ENCODE measurements at regions not wholly inside any gene's neighbourhood (a gene's known extent, or its start where the extent isn't known, plus 50 kb on each side); places are given as distances from the start of the nearest gene placed in this dataset.

GRCh38 chr15:47427463-47427862, 289.8 kb upstream of the SEMA6D start:
- FAIRE-seq (no peak), DNase-seq (ENCODE audit: low spot score) (no peak)

DNA sequence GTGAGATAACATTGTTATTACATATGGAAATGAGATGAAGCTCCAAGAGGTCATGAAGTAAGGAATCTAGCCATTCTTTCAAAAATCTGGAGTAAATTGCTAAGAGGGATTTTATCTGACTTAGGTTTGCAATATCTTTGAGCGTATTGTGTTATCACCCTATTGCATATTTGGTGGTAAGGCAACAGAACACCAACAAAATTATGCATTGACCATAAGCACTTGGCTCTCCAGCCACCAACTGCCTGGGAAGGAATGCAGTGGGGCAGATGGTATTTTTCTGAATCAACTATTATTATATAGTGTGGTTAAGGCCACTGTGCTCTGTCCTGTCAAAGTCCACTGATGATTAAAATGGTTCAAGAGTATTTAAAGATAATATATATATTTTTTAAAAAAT, 287.9 kb upstream of the SEMA6D start:
- FAIRE-seq (no peak), DNase-seq (ENCODE audit: low spot score) (no peak)

- FAIRE-seq (no peak), DNase-seq (ENCODE audit: low spot score) (no peak)
Observed at GRCh38 chr15:47431501-47431900, 285.8 kb upstream of the SEMA6D start.

- FAIRE-seq (no peak), DNase-seq (ENCODE audit: low spot score) (no peak)
Observed at GRCh38 chr15:47432826-47433225, 284.5 kb upstream of the SEMA6D start.

GRCh38 chr15:47434596-47434995, 282.7 kb upstream of the SEMA6D start:
- DNase-seq (ENCODE audit: low spot score), result no peak
- no peak for FAIRE-seq

- no peak for DNase-seq (ENCODE audit: low spot score)
- FAIRE-seq, result no peak
Observed at GRCh38 chr15:47437491-47437890, 279.8 kb upstream of the SEMA6D start.

GRCh38 chr15:47439146-47440111, 277.9 kb upstream of the SEMA6D start:
- no peak for FAIRE-seq
- DNase-seq (ENCODE audit: low spot score), result no peak

DNA sequence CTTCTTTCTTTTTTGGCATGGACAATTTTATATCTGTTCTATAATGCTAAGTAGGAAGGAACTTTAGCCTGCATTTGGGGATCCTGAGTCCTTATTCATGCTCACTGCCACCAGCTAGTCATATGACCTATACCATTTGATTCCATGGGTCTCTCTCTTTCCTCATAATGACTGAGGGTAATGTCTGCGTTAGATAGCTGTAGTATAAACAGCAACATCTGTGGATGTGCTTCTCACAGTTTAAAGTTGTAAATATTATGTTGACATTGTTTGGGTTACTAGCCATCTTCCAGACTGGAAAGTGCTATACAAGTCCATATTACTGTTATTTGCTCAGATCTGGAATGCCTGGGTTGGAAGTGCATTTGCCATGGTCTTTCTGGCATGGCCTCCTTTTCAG, 274.9 kb upstream of the SEMA6D start:
- no peak for FAIRE-seq
- no peak for DNase-seq (ENCODE audit: low spot score)

DNA sequence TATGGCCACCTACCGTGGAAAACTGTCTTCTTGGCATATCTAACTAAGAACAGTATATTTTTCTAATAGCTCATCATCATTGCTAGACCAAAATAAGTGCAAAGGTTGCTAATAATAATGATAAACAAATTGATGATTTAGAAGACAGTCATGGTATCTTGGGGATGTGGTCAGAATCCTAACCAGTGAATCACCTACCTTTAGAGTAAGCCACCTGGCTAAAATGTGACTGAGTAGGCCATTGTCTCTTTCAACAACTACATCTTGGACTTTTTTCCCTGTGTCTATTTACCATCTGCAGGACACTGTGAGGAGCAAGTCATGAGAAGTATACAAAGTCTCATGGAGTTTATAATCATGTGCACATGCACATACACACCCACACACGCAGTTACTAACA, 273.5 kb upstream of the SEMA6D start:
- DNase-seq (ENCODE audit: low spot score), result no peak
- FAIRE-seq, result no peak

GRCh38 chr15:47445723-47446392, 271.4 kb upstream of the SEMA6D start:
- DNase-seq (ENCODE audit: low spot score) (no peak), FAIRE-seq (no peak)

- no peak for FAIRE-seq
Observed at GRCh38 chr15:47460795-47461573, 256.3 kb upstream of the SEMA6D start.

DNA sequence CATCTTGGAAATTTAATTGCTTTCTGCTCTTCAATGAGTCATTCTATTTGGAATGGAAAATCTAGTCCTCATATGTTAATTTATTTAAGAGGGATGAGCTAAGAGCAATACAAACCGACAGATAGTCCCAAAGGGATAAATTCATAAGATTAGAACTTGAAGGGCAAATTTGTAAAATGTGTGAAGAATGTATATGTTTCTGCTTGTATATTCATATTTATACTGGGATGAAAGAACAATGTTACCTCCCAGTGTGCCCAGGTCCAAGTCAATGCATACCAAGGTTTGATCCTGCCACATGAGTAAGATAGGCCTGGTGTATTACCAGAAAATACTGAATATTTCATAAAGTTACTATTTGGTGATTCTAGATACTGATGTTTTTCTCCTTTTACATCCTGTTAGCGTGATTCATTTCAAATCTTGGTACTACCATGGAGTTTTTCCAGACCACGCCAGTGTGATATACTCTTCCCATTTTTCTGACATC, 255.6 kb upstream of the SEMA6D start:
- FAIRE-seq (no peak), DNase-seq (ENCODE audit: low spot score) (no peak)

More at GRCh38 chr15:47460795-47461573, 256.3 kb upstream of the SEMA6D start:
- no peak for DNase-seq (ENCODE audit: low spot score)

- no peak for DNase-seq (ENCODE audit: low spot score)
Observed at GRCh38 chr15:47466357-47466756, 250.9 kb upstream of the SEMA6D start.

GRCh38 chr15:47470983-47471382, 246.3 kb upstream of the SEMA6D start:
- FAIRE-seq (no peak), DNase-seq (ENCODE audit: low spot score) (no peak)

More at GRCh38 chr15:47466357-47466756, 250.9 kb upstream of the SEMA6D start:
- FAIRE-seq, result no peak

- no peak for FAIRE-seq
Observed at GRCh38 chr15:47473106-47473725, 244.1 kb upstream of the SEMA6D start.

DNA sequence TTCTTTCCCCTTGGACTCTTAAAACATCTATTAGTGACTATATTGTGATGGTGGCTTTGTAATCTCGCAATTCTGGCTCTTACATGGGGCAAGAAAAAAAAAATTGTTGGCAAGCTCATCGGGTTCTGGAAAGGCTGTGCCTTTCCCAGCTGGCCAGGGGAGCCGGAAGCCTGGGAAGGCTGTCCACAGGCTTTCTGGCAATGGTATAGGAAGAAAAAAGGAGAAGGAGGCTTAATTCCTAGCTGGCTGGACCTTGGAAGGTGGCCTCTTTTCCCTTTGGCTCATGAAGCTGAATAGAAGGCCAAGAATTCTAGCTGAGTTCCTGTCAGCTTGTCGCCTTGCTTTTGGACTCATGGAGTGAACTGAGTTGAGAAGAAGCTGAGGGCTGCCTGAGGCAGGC, 243.5 kb upstream of the SEMA6D start:
- FAIRE-seq (no peak), DNase-seq (ENCODE audit: low spot score) (no peak)

More at GRCh38 chr15:47473106-47473725, 244.1 kb upstream of the SEMA6D start:
- DNase-seq (ENCODE audit: low spot score), result no peak

DNA sequence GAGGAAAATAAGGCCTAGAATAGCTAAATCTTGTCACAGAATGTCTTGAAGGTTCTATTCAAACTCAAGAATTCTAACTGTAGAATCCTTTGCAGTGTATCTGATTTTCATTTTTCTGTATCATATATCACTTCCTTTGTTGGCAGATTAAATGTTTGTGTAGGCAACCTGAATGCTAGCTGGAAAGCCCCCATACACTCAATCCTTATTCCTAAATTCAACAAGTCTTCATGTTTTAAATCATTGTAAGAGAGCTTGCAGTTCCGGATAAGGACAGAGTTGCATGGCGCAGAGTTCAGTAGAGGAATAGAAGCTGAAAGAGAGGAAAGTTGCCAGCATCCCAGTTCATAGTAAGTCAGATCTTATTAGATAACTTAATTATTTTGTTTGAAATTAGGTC, 242.0 kb upstream of the SEMA6D start:
- DNase-seq (ENCODE audit: low spot score), result no peak
- no peak for FAIRE-seq

GRCh38 chr15:47477341-47477740, 240.0 kb upstream of the SEMA6D start:
- FAIRE-seq, result no peak
- DNase-seq (ENCODE audit: low spot score), result no peak

DNA sequence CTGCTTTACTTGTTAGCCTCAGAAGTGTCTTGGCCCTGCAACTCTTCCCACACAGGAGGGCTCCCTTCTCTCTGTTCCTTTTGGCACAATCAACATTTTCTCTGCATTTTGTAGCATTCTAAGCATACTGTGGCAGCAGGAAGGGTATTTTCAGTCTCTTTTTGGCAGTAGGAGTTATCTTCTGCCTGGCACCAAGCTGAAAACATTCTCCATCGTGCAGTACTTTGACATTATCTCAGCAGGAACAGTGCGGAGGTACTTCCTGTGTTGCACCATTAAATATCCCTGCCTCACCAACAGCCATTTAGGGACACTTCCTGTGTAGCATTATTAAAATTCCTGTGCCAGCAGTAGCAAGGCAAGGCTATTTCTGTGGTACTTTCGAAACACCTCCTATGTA, 233.2 kb upstream of the SEMA6D start:
- DNase-seq (ENCODE audit: low spot score) (no peak), FAIRE-seq (no peak)

DNA sequence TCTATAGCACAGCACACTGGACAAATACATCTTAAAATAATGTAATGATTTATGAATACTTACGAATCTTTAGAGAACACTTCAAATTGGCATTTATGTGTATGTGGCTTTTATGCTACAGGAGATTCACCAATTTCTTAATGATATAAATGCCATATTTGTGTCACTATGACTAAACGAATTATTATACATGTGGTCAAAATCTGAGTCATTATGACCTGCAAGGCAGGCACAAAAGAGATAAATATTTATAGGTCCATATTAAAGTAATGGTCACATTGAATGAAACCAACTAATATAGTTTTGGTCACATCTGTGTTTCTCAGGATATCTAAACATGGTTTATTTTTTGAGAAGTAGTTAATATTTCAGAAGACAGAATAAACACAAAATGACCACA, 232.3 kb upstream of the SEMA6D start:
- FAIRE-seq, result no peak

DNA sequence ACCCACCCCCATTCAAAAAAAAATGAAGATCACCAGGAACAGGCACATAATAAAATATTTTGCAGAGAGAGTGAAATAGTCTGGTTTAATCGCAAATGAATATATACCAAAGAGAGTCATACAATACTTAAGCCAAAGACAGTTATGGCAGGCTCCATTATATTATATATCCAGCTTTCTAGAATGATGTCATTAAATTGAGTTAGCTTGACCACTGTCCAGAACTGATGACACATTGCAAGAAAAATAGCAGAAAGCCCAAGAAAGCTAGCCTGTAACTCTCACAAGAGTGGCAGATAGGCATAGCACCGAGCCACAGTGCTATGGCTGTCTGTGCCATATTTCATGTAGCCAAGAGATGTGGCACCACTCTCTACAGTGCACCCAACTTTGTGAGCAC, 231.9 kb upstream of the SEMA6D start:
- DNase-seq (ENCODE audit: low spot score), result no peak

More for the DNA sequence above, 232.3 kb upstream of the SEMA6D start:
- DNase-seq (ENCODE audit: low spot score), result no peak

More for the DNA sequence above, 231.9 kb upstream of the SEMA6D start:
- no peak for FAIRE-seq
